Activated CD4-positive, alpha-beta T cell treated with anti-CD3 and anti-CD28 coated beads for 48 hours (primary cell): ENCODE measurements at regions not wholly inside any gene's neighbourhood (a gene's known extent, or its start where the extent isn't known, plus 50 kb on each side); places are given as distances from the start of the nearest gene placed in this dataset.
"Not testable (repeated sequence)": the region's sequence is repeated elsewhere in the genome, so short reads cannot be mapped to it uniquely, and the experiment has no call there.

Source experiments
- DNase-seq: peaks from one replicate; pipeline ENCODE4 v3.0.0-alpha.2; 2020

DNA sequence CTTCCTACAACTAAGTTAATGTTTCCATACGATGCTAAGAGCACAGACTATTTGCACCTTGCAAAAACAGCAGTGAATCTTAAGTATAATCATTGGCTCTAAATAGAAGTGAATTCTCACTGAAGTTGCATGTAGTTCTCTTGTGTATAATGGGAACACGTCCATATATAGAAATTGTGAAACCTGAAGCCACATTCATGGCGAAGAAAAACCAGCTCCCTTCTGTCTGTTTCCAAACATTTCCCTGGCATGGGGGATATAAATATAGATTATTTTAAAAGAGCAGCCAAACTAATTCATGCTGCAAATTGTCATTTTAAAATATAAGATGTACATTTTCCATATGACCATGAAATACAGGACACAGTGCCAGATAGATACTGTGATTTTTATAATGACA lies 71.1 kb downstream of the TRAM1L1 start:
- DNase-seq, result no peak

DNA sequence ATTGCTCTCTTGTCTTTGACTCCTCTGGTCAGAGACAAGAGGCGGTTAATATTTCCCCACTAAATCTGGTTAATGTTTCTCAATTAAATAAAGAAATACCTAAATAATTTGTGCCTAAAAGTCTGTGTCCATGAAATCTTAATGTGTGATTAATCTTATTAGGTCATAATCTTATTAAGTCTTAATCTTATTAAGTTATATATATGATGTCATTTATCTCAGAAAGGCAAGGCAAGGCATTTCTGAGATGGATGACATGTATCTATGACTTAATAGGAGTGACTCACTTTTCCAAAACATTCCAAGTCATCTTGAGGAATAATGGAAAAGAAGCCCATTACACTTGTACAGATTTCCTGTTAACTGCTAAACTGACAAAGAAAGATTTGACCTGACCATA lies 74.7 kb downstream of the TRAM1L1 start:
- no peak for DNase-seq

DNA sequence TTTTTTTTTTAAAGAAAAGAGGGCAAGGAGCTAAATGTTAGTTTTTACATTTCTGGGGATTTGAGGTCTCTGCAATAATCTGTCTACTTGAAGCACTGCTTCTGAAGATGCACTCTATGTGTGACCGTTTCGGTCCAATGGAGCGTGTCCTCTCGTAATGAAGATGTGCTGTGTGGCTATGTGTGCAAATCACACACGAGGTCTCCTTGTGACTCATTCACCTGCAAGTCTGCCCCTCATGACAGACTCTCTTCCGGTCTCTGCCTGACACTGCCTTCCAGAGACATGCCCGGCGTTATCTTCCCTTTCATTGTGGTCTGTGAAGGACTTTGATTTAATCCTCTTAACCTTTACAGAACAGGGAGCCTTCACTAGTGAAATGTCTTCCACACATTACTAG lies 84.3 kb downstream of the TRAM1L1 start:
- DNase-seq, result no peak

DNA sequence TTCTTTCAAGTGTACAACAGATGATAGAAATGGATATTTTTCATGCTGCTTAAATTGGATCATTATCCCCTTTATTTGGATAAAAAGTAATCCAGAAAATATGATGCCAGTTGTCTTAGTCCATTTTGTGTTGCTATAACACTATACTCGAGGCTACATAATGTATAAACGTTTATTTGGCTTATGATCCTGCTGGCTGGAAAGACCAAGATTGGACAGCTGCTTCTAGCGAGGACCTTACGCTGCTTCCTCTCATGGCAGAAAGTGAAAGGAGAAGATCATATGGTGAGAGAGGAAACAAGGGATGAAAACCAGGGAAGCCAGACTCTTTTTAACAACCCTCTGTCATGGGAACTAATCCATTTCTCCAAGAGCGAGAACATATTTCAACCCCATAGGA lies 102.7 kb downstream of the TRAM1L1 start:
- DNase-seq, result no peak

DNA sequence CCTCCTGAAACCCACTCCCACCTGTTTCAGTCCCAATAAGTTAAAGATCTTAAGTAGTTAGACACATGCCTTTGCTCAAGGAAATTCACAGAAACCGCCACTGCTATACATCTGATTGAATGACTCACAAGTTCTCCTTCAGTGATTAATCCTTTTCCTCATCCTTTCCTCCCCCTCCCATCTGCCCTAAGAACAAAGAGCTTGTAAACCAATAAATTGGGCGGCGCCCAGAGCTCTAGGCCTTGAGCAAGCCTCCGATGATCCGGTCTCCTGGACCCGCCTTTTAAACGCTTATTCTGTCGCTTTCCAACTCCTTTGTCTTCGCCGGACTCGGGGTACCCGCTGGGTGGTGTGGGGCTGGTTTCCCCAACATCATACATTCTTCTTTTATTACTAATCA lies 104.9 kb downstream of the TRAM1L1 start:
- not testable (repeated sequence) for DNase-seq

DNA sequence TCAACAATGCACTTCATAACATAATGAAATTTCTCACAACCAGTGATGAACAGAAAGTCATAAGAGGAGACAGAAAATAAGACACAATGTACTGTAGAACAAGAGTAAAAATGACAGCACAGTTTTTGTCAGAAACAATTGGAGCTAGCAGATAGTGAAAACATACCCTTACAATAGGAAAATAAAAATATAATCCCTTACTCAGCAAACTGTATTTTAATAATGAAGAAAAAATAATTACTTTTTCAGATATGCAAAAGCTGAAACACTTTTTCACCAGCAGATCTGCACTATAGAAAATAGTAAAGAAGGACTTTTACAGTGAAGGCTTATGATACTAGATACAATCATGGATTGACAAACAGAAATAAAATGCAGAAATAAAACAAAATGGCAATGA lies 126.3 kb downstream of the TRAM1L1 start:
- DNase-seq, result no peak

DNA sequence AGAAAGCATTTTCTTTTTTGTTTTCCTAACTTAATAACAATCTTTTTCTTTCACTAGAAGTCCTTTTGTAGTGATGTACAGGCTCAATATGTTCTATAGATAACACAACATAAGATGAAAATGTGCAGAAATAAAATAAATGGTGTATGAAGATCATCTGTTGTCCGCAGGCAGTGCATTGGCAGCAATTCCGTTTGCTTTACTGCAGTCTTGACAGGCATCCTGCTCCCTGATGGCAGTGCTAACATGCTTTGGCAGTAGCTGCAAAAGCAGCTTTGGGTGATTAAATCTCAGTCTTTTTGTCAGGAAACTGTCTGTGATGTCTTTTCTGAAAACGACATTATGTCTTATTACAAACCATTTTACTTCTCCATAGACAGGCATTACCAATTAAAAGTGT lies 131.4 kb downstream of the TRAM1L1 start:
- no peak for DNase-seq

DNA sequence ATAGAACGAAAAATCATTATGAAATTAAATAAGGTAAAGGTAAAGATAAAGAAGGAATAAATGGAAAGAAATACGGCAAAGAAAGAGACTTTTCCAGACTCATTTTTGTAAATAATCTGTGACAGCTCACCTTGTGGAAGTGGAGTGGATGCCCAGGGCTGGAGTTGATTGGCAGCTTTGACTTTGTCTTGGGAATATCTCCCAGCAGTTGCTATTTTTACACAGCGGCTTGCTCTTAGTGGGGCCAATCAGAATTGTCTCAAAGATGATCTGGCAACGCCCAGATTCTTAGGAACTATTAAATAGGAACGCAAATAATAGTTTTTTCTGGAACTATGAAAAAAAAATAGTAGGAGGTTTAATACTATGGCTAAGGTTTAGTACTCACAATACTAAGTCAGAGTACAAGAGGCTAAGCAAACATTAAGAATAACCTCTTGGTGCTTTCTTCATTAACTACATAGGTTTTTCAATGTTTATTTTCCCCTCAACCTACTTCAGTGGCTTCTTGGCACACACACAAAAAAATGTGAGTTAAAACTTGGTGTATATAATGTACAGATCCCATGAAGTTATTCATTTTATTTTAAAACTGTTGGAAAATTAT lies 132.7 kb downstream of the TRAM1L1 start:
- no peak for DNase-seq

DNA sequence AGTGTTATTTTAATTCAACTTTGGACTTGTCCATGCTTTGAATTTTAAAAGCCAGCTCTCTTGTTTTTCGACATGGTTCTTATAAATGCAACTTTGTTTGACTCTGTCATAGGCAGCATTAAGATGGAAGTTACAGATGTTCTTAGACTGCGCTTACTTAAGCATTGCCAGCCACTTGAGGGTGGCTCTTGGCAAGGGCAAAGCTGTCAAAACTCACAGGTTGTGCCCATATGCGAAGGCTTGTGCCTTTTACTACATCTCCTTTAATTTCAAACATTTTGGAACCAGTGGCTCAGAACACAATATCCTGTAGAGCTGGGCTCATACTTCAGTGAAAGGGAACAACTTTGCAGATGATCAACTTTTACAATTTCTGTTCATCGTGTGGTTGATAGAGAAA lies 135.5 kb downstream of the TRAM1L1 start:
- DNase-seq, result no peak

DNA sequence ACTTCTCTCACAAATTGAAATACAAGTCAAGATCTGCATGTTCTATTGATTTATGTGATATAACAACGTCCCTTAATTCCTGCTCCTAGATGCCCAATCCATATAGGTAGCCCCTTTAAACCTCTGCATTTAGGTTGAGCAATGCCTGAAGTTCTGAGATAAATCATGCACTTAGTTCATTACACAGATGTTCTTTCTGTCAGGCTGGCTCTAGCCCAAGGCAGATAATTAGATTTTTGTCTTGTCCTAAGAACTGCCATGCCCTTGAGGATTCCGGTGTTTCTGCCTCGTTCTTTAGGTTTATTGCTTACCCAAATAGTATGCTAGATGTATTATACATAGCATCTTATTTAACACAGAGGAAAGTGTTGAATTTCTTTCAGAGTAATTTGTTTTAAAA lies 143.1 kb downstream of the TRAM1L1 start:
- no peak for DNase-seq

DNA sequence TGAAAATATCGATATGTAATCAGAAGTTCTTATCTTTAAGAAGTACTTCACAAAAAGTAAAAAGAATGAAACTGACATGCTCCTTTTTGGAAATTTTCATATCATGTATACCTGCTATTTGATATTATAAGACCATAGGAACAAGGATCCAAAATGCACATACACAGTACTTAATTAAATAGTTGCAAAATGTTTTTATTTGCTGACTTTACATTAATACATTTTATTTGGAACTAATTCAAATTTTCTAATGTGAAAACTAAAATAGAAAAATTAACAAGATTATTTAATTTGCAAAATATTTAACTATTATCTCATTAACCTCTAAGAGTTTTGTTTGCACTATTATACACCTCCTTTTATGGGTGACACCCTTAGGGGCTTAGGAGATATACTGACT lies 155.0 kb downstream of the TRAM1L1 start:
- no peak for DNase-seq

DNA sequence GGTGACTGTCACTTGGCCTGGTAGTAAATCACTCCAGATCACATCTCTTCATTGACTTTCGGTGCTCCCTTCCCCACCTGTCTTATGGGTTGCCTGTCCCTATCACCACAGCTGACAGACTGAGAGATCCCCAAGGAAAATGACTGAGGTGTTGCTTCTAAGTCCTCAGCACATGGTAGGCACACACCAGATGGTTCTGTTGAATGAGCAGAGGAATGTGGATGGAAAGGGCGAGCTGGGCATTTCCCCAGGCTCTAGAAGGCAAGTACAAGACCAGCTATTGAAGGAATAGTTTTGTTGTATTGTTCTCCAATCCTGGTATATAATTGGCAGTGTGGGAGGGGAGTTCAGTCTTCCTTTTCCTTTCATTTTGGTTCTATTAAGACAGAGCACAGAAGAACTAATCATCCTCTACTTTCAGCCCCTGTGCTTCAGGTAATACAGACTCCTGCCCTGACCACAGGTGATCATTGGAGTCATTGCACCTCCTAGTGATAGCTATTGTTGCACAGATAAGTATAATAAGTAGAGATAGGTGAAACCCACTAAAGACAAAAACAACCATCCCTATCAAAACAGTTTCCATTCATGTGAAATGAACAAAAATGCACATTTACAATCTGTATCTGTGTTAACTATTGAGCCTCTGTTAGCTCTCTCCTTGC lies 158.6 kb downstream of the TRAM1L1 start:
- no peak for DNase-seq

DNA sequence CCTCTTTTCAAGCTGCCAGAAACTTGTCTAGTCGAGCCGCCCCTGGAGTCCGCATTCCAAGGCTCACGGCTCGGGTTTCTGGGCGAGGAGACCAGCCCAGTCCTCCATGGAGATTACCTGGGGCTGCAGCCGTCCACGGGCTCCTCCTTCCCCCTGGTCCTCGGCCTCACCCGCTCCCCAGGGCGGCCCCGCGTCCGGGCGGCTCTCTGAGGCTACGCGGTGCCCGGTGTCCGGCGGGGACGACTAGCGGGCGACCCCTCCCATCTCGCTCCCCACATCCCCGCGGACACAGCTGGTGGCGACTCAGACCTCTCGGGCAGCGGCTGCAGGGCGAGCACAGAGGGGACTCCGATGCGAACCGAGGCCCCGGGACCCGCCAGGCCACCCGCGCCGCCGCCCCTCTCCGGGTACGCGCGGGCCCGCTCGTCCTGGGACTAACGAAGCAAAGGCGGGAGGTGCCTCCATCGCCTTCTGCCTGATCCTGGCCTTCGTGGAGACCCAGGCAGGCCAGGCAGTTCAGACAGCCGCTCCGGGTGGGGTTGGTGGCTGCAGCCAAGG lies 159.4 kb downstream of the TRAM1L1 start:
- DNase-seq, result no peak

DNA sequence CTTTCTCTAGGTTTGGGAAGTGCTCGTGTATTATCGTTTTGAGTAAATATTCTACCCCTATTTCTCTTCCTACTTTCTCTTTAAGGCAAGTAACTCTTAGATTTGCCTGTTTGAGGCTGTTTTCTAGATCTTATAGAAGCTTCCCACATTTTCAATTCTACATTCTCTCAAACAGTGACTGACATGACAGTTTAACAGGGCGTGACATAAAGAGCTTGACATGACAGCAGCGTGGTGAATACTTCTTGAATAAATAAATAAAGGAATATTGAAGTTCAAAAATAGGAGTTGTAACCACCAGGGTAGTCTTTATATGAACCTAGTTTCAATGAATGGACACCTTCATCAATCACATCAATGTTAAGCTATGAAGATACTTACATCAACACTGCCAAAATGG lies 162.0 kb downstream of the TRAM1L1 start:
- no peak for DNase-seq

DNA sequence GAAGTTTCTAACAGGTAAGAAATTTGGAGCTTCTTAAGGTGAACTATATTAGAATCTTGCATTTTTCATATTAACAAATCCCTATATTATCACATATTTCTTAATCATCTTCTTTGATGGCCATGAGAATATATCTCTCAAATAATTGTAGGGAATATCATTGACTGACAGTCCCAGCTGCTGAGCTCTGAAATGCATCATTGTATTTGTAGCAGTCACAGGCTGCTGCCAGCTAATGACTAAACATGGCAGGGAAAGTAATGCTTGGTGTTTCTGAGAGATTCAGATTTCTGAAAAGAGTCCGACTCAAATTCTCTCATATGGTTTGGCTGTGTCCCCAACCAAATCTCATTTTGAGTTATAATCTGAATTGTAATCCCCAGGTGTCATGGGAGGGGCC lies 171.9 kb downstream of the TRAM1L1 start:
- DNase-seq, result no peak

DNA sequence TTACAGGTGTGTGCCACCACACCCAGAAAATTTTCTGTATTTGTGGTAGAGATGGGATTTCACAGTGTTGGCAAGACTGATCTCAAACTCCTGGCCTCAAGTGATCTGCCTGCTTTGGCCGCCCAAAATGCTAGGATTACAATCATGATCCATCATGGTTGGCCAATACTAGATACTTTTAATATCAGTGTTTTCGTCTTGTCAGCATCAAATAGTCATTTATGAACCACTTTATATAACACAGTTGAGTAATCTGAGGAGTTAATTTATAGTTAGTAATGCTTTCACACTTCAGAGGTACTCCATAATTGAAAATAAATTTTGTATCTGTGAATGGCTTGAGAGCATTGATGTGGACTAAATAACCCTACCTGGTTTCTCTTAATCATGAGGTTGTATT lies 178.6 kb downstream of the TRAM1L1 start:
- DNase-seq, result no peak

DNA sequence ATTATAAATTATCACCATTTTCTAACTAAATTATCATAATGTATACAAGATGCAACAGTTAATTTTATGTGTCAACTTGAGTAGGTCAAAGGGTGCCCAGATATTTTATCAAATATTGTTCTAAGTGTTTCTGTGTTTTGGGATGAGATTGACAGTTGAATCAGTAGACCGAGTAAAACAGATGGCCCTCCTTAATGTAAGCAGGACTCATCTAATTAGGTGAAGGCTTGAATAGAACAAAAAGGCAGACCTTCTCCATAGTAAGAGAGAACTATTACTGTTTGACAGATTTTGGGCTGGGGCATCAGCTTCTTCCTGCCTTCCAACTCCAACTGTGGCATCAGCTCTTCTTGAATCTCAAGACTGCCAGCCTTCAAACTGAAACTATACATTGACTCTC lies 185.8 kb downstream of the TRAM1L1 start:
- no peak for DNase-seq

DNA sequence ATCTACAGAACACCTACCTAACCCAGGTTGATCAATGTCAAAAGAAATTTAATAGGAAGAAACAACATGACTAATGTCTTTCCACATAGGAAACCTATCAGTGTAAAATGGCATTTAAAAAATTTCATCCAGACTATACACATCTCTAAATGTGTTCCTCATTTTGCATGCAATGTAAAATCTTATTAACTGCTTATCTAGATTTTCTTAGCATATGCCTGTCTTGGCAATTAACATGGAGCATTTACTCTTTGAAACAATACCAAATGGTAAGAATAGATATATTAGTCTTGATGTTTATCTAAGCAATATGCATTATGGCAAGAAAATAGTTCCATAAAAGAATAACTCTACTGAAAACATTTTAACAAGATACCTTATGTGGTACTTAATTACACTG lies 199.8 kb downstream of the TRAM1L1 start:
- no peak for DNase-seq

DNA sequence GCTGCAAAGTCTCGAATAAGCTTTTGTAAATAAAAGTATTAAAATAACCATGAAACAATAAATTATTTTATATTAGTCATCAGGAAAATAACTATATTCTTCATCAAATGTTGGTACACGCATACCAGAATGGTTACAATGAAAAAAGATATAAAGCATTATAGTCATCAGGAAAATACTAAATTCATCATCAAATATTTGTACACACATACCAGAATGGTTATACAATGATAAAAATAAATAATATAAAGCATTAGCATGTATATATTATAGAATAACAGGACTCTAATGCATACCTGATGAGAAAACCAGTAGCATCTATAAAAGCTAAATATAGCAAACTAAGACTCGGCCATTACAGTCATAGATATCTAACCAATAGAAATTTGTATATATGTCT lies 202.9 kb downstream of the TRAM1L1 start:
- DNase-seq, result no peak

DNA sequence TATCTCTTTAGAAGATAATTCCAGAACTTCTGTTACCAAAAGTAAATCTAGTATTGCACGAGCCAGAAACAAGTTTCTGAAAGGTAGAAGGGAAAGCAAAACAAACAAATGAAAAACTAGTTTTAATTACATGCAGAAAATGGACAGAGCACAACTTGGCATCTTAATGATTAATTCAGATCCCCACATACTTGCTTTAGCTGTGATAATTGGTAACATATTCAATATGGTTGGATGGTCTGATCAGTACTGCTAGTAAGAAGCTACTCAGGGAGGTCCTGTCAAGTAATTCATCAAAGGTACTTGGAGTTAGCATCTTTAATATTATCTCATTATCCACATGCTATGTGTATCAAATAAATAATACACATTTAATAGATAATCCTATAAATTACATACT lies 204.3 kb downstream of the TRAM1L1 start:
- DNase-seq, result no peak

DNA sequence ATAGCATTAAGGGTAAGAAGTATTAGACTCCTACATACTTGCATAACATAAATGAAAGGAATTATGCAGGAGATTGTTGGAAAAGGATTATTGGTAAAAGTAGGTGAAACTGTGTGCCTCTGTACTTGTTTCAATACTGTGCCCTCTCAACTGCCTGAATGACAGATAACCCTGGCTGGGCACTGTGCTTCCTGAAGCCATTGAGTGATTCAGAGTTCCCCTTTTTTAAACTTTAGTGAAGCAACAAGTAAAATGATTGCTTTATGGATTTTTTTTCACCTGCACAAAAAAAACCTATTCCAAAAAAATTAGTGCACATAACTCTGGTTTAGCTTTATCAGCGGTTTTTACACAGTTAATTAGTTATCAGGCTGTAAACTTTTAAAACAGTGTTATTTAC lies 204.8 kb downstream of the TRAM1L1 start:
- DNase-seq, result no peak

DNA sequence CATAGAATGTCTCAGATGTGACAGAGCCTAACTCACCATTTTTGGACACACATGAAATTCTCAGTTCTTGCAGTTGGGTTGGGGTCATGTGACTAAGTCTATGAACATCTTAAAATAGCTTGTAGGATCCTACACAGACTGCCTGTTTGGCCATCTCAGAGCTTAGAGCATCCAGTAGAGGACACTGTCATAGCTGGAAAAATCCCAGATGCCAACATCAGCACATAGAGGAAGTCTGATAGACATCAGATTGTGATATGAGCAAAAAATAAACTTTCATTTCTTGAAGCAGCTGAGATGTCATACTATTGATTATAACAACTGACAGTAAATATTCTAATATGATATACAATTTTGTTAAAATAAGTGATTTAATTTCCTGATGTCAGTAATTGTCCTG lies 207.1 kb downstream of the TRAM1L1 start:
- no peak for DNase-seq

DNA sequence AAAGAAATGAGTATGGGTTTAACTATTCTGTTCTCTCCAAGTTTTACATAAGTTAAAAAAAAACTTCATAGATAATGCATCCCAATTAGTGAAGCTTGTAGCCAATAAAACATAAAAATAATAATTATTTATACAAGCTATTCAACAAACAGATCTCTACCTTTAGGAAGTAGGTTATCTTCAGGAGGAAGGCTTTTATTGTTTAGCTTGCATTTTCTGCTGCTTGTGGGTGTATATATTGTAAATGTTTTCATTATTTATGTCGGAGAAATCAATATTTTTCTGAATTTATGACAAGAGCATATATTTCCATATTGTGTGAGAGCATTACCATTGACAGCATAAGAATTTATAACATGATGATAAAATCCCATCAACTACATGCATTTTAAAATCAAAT lies 208.3 kb downstream of the TRAM1L1 start:
- no peak for DNase-seq

DNA sequence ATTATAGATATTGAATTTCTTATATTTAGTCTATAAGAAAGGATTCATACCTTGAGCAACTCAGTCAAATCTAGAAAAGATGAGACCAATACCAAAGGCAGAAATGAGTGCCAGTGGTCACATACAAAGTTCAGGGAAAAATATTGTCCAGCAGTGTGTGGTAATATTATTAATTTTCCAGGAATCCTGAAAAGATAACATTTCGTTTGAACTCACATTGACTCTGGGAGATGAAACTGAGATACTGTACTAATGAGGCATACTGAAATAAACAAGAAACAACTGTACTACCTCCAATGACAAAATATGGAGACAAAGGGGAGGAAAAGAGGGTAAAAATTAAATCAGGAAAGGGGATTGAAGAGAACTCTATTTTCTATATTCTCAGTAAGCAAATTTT lies 212.4 kb downstream of the TRAM1L1 start:
- DNase-seq, result no peak

DNA sequence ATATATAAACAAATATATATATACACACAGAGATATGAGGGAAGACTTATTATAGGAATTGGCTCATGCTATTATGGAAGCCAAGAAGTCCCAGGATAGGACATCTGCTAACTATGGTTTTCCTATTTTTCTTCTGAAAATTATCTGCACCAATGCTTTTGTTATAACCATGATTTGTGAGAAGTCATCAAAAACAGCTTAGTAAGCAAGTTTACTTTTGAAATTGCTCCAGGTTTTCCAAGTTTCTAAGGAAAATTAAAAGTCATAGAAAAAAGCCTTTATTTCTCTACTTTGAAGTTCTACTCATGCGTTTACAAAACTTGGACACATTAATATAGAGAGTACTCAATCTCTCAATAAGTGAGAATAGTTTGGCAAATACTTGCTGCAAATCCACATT lies 213.1 kb downstream of the TRAM1L1 start:
- no peak for DNase-seq
